Esophagus squamous epithelium (tissue), 4 donors: ENCODE measurements at regions not wholly inside any gene's neighbourhood (a gene's known extent, or its start where the extent isn't known, plus 50 kb on each side); places are given as distances from the start of the nearest gene placed in this dataset.

ENCODE experiments used
- POLR2A ChIP-seq, 4 donors: fragments of 450-650 bp; IDR thresholded peaks; one replicate each; pipeline ENCODE4 v1.6.1; 2017; ENCODE audit warnings: antibody characterized with exemption in 4 of 4, mild to moderate bottlenecking in 4 of 4, moderate library complexity in 3 of 4
- TF ChIP-seq, protein P1 (sequence below), 6 experiments: fragments of 450-650 bp in 4 of 6; fragments of 200-600 bp in 2 of 6; sonication (generic) in 2 of 6; IDR thresholded peaks; one replicate each; pipeline ENCODE4 v1.5.1; 2016 to 2019; ENCODE audit warnings: antibody characterized with exemption in 6 of 6, mild to moderate bottlenecking in 4 of 6, moderate library complexity in 4 of 6

DNA sequence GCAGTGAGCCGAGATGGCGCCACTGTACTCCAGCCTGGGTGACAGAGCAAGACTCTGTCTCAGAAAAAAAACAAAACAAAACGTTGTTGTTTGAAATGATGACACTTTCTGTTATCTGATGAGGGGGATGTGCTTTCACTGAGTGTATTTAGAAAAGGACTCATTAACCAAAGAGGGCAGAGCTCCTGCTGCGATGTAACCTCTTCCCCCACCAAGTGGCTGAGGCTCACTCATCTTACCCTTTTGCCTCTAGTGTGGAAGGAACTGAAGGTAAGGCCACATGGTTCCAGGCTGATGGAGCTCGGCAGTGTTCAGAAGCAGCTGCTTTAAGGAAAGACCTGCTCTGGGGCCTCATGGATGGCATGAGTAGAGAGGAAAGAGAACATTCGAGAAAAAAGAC is 105.7 kb upstream of the RUNX1 start:
- TF ChIP-seq, protein P1, sequence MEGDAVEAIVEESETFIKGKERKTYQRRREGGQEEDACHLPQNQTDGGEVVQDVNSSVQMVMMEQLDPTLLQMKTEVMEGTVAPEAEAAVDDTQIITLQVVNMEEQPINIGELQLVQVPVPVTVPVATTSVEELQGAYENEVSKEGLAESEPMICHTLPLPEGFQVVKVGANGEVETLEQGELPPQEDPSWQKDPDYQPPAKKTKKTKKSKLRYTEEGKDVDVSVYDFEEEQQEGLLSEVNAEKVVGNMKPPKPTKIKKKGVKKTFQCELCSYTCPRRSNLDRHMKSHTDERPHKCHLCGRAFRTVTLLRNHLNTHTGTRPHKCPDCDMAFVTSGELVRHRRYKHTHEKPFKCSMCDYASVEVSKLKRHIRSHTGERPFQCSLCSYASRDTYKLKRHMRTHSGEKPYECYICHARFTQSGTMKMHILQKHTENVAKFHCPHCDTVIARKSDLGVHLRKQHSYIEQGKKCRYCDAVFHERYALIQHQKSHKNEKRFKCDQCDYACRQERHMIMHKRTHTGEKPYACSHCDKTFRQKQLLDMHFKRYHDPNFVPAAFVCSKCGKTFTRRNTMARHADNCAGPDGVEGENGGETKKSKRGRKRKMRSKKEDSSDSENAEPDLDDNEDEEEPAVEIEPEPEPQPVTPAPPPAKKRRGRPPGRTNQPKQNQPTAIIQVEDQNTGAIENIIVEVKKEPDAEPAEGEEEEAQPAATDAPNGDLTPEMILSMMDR (IDR thresholded peaks at IDR 0.05) = no peak
- TF ChIP-seq POLR2A (IDR thresholded peaks at IDR 0.05) = no peak
